HEK293T (cell line): ENCODE measurements at regions not wholly inside any gene's neighbourhood (a gene's known extent, or its start where the extent isn't known, plus 50 kb on each side); places are given as distances from the start of the nearest gene placed in this dataset.

Source experiments
- FOXA1 ChIP-seq: fragments of 450-650 bp; IDR thresholded peaks from 2 replicates; pipeline ENCODE4 v1.6.1; 2016; ENCODE audit warnings: mild to moderate bottlenecking
- FOXK2 ChIP-seq: fragments of 450-650 bp; IDR thresholded peaks from 2 replicates; pipeline ENCODE4 v1.6.1; 2016; ENCODE audit warnings: mild to moderate bottlenecking
- FOXM1 ChIP-seq: fragments of 450-650 bp; IDR thresholded peaks from 2 replicates; pipeline ENCODE4 v1.6.1; 2017; ENCODE audit warnings: mild to moderate bottlenecking, borderline replicate concordance
- HDGF ChIP-seq: fragments of 450-650 bp; IDR thresholded peaks from 2 replicates; pipeline ENCODE4 v1.6.1; 2017; ENCODE audit warnings: antibody characterized with exemption, borderline replicate concordance
- NFRKB ChIP-seq: fragments of 450-650 bp; IDR thresholded peaks from 2 replicates; pipeline ENCODE4 v1.6.1; 2016; ENCODE audit warnings: mild to moderate bottlenecking, moderate library complexity
- SP1 ChIP-seq: fragments of 450-650 bp; IDR thresholded peaks from 2 replicates; pipeline ENCODE4 v1.6.1; 2017
- SUZ12 ChIP-seq: fragments of 450-650 bp; IDR thresholded peaks from 2 replicates; pipeline ENCODE4 v1.6.1; 2016; ENCODE audit warnings: mild to moderate bottlenecking
- TARDBP ChIP-seq: fragments of 450-650 bp; IDR thresholded peaks from 2 replicates; pipeline ENCODE4 v1.6.1; 2016
- TF ChIP-seq, protein P1 (sequence below): fragments of 450-650 bp; IDR thresholded peaks from 2 replicates; pipeline ENCODE4 v1.6.1; 2016

DNA sequence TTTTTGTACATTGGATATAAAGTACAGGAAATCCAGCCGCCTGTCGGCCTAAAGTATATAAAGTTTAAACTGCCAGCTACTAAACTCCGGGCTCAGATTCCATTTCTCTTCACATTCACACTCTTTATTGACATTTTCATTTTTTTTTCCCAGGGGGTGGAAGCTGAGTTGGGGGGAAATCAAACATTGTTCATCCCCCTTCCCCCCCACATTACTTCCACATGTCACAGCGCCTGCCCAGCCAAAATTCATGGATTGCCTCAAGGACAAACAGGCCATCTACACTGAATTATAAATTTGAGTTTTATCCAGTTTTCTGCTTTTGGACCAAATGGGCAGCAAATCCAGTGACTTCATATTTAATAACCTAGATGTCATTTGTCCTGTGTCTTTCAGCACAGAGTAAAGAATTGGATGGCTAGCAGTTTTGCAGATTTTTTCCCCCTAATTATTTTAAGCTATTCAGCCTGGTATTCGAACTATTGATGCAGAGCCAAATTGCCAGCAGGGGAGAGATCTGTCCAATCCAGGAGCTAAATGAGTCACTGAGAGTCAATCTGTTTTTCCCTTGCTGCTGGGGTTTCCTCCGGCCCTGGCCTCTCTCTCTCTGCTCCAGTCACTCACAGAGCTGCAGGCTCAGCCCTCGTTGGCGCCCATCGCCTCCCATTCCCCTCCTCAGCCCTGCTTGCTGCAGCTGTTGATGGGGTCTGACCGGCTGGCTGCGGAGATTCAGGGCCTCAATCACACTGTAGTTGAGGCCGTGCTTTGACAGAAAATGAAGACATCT, 98.0 kb downstream of the LMO4 start:
- TF ChIP-seq HDGF (no peak), SP1 (no peak), NFRKB (no peak), FOXM1 (no peak), SUZ12 (no peak), TARDBP (no peak), FOXK2 (no peak), FOXA1 (no peak)
- TF ChIP-seq, protein P1, sequence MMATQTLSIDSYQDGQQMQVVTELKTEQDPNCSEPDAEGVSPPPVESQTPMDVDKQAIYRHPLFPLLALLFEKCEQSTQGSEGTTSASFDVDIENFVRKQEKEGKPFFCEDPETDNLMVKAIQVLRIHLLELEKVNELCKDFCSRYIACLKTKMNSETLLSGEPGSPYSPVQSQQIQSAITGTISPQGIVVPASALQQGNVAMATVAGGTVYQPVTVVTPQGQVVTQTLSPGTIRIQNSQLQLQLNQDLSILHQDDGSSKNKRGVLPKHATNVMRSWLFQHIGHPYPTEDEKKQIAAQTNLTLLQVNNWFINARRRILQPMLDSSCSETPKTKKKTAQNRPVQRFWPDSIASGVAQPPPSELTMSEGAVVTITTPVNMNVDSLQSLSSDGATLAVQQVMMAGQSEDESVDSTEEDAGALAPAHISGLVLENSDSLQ: no peak
